GM19238 (cell line): ENCODE measurements at regions not wholly inside any gene's neighbourhood (a gene's known extent, or its start where the extent isn't known, plus 50 kb on each side); places are given as distances from the start of the nearest gene placed in this dataset.
"Not testable (repeated sequence)": the region's sequence is repeated elsewhere in the genome, so short reads cannot be mapped to it uniquely, and the experiment has no call there.

ENCODE experiments used
- DNase-seq: peaks from one replicate; pipeline ENCODE4 v3.0.0; 2011; ENCODE audit warnings: low spot score; ENCODE audit not compliant: insufficient read length

GRCh38 chr9:108466304-108466703 is 389.5 kb downstream of the ACTL7B start:
- DNase-seq: no peak

GRCh38 chr9:108463932-108464606 is 391.7 kb downstream of the ACTL7B start:
- DNase-seq: no peak

GRCh38 chr9:108456903-108457302 is 398.9 kb downstream of the ACTL7B start:
- DNase-seq: no peak

- no peak for DNase-seq
These were observed 410.2 kb downstream of the ACTL7B start for GRCh38 chr9:108445431-108446071.

- DNase-seq: no peak
These were observed 411.1 kb downstream of the ACTL7B start for GRCh38 chr9:108444400-108445358.

- no peak for DNase-seq
These were observed 412.0 kb downstream of the ACTL7B start for GRCh38 chr9:108443741-108444140.

- no peak for DNase-seq
These were observed 412.7 kb downstream of the ACTL7B start for GRCh38 chr9:108443019-108443633.

GRCh38 chr9:108442627-108443018 is 413.2 kb downstream of the ACTL7B start:
- DNase-seq: no peak

GRCh38 chr9:108441726-108442125 is 414.1 kb downstream of the ACTL7B start:
- no peak for DNase-seq

GRCh38 chr9:108441251-108441650 is 414.5 kb downstream of the ACTL7B start:
- DNase-seq: no peak

GRCh38 chr9:108439947-108440346 is 415.8 kb downstream of the ACTL7B start:
- no peak for DNase-seq

- no peak for DNase-seq
These were observed 418.1 kb downstream of the ACTL7B start for GRCh38 chr9:108437656-108438055.

GRCh38 chr9:108436448-108436847 is 419.3 kb downstream of the ACTL7B start:
- no peak for DNase-seq

- no peak for DNase-seq
These were observed 421.3 kb downstream of the ACTL7B start for GRCh38 chr9:108434502-108434901.

GRCh38 chr9:108434036-108434435 is 421.8 kb downstream of the ACTL7B start:
- no peak for DNase-seq

GRCh38 chr9:108430655-108431054 is 425.1 kb downstream of the ACTL7B start:
- no peak for DNase-seq

- DNase-seq: no peak
These were observed 428.0 kb downstream of the ACTL7B start for GRCh38 chr9:108427751-108428150.

GRCh38 chr9:108426421-108426940 is 429.3 kb downstream of the ACTL7B start:
- DNase-seq: not testable (repeated sequence)

- no peak for DNase-seq
These were observed 432.4 kb downstream of the ACTL7B start for GRCh38 chr9:108423433-108423832.

GRCh38 chr9:108419379-108419778 is 436.4 kb downstream of the ACTL7B start:
- DNase-seq: no peak

- DNase-seq: no peak
These were observed 438.1 kb downstream of the ACTL7B start for GRCh38 chr9:108417726-108418125.
